ENCODE measurements at regions not wholly inside any gene's neighbourhood (a gene's known extent, or its start where the extent isn't known, plus 50 kb on each side); places are given as distances from the start of the nearest gene placed in this dataset.
"Not testable (repeated sequence)": the region's sequence is repeated elsewhere in the genome, so short reads cannot be mapped to it uniquely, and the experiment has no call there.

GRCh38 chr5:38790268-38790667 is 55.5 kb upstream of the OSMR start:
- Histone ChIP-seq H2AFZ (ENCODE audit: low read length, unreplicated experiment) (no peak overlapping the region), H3K4me1 (ENCODE audit: control insufficient read depth, insufficient read depth, low read length, unreplicated experiment) (peaks cover under 1% of the 10 kb centered on the region), H3K27ac (ENCODE audit: low read depth, low read length) (no peak overlapping the region), H3K27me3 (ENCODE audit: insufficient read depth, low read length) (no peaks in the 10 kb centered on the region), H3K36me3 (ENCODE audit: insufficient read depth, low read length) (no peaks in the 10 kb centered on the region), H3K79me2 (ENCODE audit: control insufficient read depth, insufficient read depth, low read length, unreplicated experiment) (no peaks in the 10 kb centered on the region), H3K4me3 (ENCODE audit: low read depth, low read length) (no peak overlapping the region)

- no peak overlapping the region for H3K4me3 ChIP-seq (ENCODE audit: low read depth, low read length)
- no peaks in the 10 kb centered on the region for H3K36me3 ChIP-seq (ENCODE audit: insufficient read depth, low read length)
- H3K27ac ChIP-seq (ENCODE audit: low read depth, low read length), result no peak overlapping the region
- H3K27me3 ChIP-seq (ENCODE audit: insufficient read depth, low read length), result no peaks in the 10 kb centered on the region
- H3K79me2 ChIP-seq (ENCODE audit: control insufficient read depth, insufficient read depth, low read length, unreplicated experiment), result no peaks in the 10 kb centered on the region
- H2AFZ ChIP-seq (ENCODE audit: low read length, unreplicated experiment), result no peak overlapping the region
- peaks cover 6% of the 10 kb centered on the region for H3K4me1 ChIP-seq (ENCODE audit: control insufficient read depth, insufficient read depth, low read length, unreplicated experiment)
These were observed 54.9 kb upstream of the OSMR start for GRCh38 chr5:38790891-38791290.

- Histone ChIP-seq H2AFZ (ENCODE audit: low read length, unreplicated experiment) (no peak overlapping the region), H3K27ac (ENCODE audit: low read depth, low read length) (no peak overlapping the region), H3K4me3 (ENCODE audit: low read depth, low read length) (no peak overlapping the region), H3K36me3 (ENCODE audit: insufficient read depth, low read length) (no peaks in the 10 kb centered on the region), H3K27me3 (ENCODE audit: insufficient read depth, low read length) (no peaks in the 10 kb centered on the region), H3K4me1 (ENCODE audit: control insufficient read depth, insufficient read depth, low read length, unreplicated experiment) (peaks cover 20% of the 10 kb centered on the region), H3K79me2 (ENCODE audit: control insufficient read depth, insufficient read depth, low read length, unreplicated experiment) (no peaks in the 10 kb centered on the region)
These were observed 52.7 kb upstream of the OSMR start for GRCh38 chr5:38793099-38793498.

DNA sequence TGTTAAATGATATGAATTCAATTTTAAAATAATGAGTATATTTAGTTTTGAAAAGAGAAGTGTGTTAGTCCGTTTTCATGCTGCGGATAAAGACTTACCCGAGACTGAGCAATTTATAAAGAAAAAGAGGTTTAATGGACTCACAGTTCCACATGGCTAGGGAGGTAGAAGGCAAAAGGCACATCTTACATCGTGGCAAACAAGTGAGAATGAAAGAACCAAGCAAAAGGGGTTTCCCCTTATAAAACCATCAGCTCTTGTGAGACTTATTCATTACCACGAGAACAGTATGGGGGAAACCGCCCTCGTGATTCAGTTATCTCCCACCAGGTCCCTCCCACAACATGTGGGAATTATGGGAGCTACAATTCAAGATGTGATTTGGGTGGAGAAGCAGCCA is 51.8 kb upstream of the OSMR start:
- H3K79me2 ChIP-seq (ENCODE audit: control insufficient read depth, insufficient read depth, low read length, unreplicated experiment); H3K27me3 ChIP-seq (ENCODE audit: insufficient read depth, low read length); H2AFZ ChIP-seq (ENCODE audit: low read length, unreplicated experiment); H3K4me3 ChIP-seq (ENCODE audit: low read depth, low read length); H3K27ac ChIP-seq (ENCODE audit: low read depth, low read length); H3K36me3 ChIP-seq (ENCODE audit: insufficient read depth, low read length): not testable (repeated sequence)
- H3K4me1 ChIP-seq (ENCODE audit: control insufficient read depth, insufficient read depth, low read length, unreplicated experiment), result peaks cover 20% of the 10 kb centered on the region

DNA sequence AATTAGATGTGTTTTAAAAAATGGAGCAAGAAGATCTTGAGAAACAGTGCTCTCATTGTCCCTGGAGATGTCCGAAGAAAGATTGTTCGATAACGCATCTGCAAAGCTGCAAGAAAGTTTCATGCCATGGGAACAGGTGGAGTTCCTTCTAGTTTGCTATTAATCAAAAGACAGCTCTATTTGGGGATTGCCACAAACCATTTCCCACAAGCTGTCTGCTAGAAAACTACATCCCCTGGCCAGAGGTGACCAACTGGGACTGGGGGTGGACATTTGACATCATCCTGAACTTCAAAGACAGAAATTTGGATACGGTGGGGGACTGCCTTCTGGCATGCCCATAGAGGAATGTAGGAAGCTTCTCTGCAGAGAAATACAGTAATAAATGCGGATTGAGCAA is 50.8 kb upstream of the OSMR start:
- peaks cover 20% of the 10 kb centered on the region for H3K4me1 ChIP-seq (ENCODE audit: control insufficient read depth, insufficient read depth, low read length, unreplicated experiment)
- no peak overlapping the region for H2AFZ ChIP-seq (ENCODE audit: low read length, unreplicated experiment)
- no peaks in the 10 kb centered on the region for H3K36me3 ChIP-seq (ENCODE audit: insufficient read depth, low read length)
- H3K79me2 ChIP-seq (ENCODE audit: control insufficient read depth, insufficient read depth, low read length, unreplicated experiment), result no peaks in the 10 kb centered on the region
- H3K4me3 ChIP-seq (ENCODE audit: low read depth, low read length), result no peak overlapping the region
- 0 out of 2 replicates have a peak overlapping the region, but pooled peaks have one; percentile 72 for H3K27ac ChIP-seq (ENCODE audit: low read depth, low read length)
- H3K27me3 ChIP-seq (ENCODE audit: insufficient read depth, low read length), result no peaks in the 10 kb centered on the region

GRCh38 chr5:38795986-38796741 is 49.6 kb upstream of the OSMR start:
- Histone ChIP-seq H3K4me3 (ENCODE audit: low read depth, low read length) (peak overlapping the region; percentile 4), H3K36me3 (ENCODE audit: insufficient read depth, low read length) (no peaks in the 10 kb centered on the region), H3K79me2 (ENCODE audit: control insufficient read depth, insufficient read depth, low read length, unreplicated experiment) (no peaks in the 10 kb centered on the region), H3K4me1 (ENCODE audit: control insufficient read depth, insufficient read depth, low read length, unreplicated experiment) (peaks cover 20% of the 10 kb centered on the region), H3K27me3 (ENCODE audit: insufficient read depth, low read length) (no peaks in the 10 kb centered on the region), H2AFZ (ENCODE audit: low read length, unreplicated experiment) (no peak overlapping the region), H3K27ac (ENCODE audit: low read depth, low read length) (peak overlapping the region; percentile 72)
